Activated T-helper 2 cell treated with anti-CD3 and anti-CD28 coated beads, Interferon-gamma antibody, Interleukin-2, Interleukin-4, amounts not matched to agents 10 μg/mL and 5 μg/mL and 100 μg/mL, durations not matched to agents 14 hours and 24 hours and 36 hours (primary cell): ENCODE measurements at regions not wholly inside any gene's neighbourhood (a gene's known extent, or its start where the extent isn't known, plus 50 kb on each side); places are given as distances from the start of the nearest gene placed in this dataset.

Experiments used
- DNase-seq: peaks from one replicate; pipeline ENCODE4 v3.0.0; 2021; ENCODE audit warnings: low spot score
- H3K27ac Mint-ChIP-seq: one replicate; pipeline ENCODE4 v1.8.0; 2021; ENCODE audit warnings: mixed read lengths
- H3K27me3 Mint-ChIP-seq: one replicate; pipeline ENCODE4 v1.8.0; 2021; ENCODE audit warnings: low read depth, mixed read lengths
- H3K36me3 Mint-ChIP-seq: one replicate; pipeline ENCODE4 v1.8.0; 2021; ENCODE audit warnings: low read depth, mixed read lengths
- H3K4me1 Mint-ChIP-seq: one replicate; pipeline ENCODE4 v1.8.0; 2021; ENCODE audit warnings: low read depth, mixed read lengths
- H3K4me3 Mint-ChIP-seq: one replicate; pipeline ENCODE4 v1.8.0; 2021; ENCODE audit warnings: low read depth, mild to moderate bottlenecking, moderate library complexity, mixed read lengths
- H3K9me3 Mint-ChIP-seq: one replicate; pipeline ENCODE4 v1.8.0; 2021; ENCODE audit warnings: mixed read lengths
- intact Hi-C: fragments of 100-400 bp; cut with micrococcal nuclease; formaldehyde crosslinking; loops from one replicate; pipeline ENCODE4 v1.15.1; 2023

DNA sequence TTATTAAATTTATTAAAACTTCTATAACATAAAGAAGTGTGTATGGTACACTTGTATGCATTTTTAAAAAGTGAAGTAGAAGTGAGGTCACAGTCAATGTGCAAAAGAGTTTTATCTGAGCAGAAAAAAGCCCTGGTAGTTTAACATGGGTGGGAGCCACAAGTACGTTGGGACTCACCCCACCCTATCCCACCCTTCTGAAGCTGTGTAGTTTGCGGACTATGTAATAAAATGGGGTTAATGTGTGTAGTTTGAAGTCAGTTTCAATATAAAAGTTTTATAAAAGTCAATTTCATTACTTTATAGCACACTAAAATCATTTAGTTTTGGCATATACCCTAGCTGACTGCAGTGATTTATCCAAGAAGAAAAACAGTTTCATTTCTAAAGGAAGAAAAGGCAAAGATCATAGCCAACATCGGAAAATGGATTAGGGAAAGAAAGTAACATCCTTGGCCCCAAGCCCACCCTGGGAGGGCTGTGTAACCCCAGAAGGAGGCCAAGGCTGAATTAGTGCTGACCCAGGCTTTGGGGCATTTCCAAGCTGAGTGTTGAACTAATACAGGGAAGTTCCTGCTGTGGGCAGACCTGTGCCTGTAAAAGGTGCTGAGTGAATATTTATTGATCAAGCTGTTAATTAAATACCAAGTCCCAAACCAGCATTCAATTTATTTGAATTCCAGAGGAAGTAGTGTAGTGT is 398.6 kb upstream of the ADAMTSL1 start:
- H3K9me3 Mint-ChIP-seq, result no peaks in the 10 kb centered on the region
- H3K36me3 Mint-ChIP-seq, result no peaks in the 10 kb centered on the region
- H3K27ac Mint-ChIP-seq, result no peak overlapping the region
- intact Hi-C loops, result no loop called here
- no peak overlapping the region for H3K4me3 Mint-ChIP-seq
- no peaks in the 10 kb centered on the region for H3K27me3 Mint-ChIP-seq
- H3K4me1 Mint-ChIP-seq, result no peaks in the 10 kb centered on the region
- DNase-seq, result no peak

DNA sequence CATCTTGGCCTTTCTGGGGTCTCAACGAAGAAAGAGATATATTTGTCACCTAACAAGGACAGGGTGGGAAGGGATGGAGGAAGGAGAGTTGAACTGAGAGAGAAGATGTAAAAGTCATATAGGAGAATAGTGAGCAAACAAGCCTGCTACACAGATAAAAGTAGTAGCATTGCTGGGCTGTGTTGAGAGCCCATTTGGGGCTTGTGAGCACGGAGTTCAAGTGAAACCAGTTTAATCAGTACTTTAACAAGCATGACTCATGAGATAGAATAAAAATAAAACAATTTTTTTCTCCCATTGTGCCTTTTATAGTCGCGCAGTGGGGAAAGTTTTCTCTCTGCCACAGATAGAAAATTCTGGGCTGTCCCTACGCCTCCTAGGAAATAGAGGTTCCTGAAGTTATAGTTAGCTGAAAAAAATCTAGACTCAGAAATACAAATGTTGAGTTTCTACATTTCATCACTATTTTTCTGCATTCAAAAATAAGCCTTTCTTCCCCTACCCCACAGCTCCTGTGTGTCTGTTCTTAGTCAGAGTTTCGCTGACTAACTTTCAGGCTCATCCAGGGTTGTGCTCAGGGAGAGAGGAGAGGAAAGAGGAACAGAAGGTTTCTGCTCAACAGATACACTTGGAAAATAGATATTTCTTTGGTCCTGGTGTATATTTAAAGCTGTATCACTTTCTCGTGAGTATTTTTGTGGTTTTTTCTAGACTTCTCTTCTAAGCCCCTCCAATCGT is 395.8 kb upstream of the ADAMTSL1 start:
- Mint-ChIP-seq H3K4me3 (no peak overlapping the region), H3K4me1 (no peaks in the 10 kb centered on the region), H3K27ac (no peak overlapping the region), H3K9me3 (no peaks in the 10 kb centered on the region), H3K36me3 (no peaks in the 10 kb centered on the region), H3K27me3 (no peaks in the 10 kb centered on the region)
- no peak for DNase-seq
- intact Hi-C loops, result no loop called here

DNA sequence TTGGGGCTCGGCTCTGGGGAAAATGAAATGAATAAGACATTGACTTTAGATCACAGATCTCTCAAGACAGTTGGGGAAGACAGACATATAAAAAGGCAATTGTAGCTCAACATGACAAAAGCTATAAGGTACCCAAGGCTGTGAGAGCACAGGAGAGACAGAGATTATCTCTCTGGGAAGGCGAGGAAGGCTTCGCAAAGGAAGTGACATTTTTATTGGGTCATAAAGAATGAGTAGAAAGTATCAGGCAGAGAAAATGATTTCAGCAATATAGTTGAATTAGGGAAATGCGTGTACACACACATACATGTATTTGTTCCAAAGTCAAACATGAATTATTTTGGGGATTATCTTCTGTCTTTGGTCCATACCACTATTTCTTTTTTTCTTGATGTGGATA is 381.8 kb upstream of the ADAMTSL1 start:
- no peaks in the 10 kb centered on the region for H3K4me1 Mint-ChIP-seq
- no peak for DNase-seq
- H3K36me3 Mint-ChIP-seq, result no peaks in the 10 kb centered on the region
- no peaks in the 10 kb centered on the region for H3K27me3 Mint-ChIP-seq
- intact Hi-C loops, result no loop called here
- no peaks in the 10 kb centered on the region for H3K9me3 Mint-ChIP-seq
- H3K27ac Mint-ChIP-seq, result no peak overlapping the region
- H3K4me3 Mint-ChIP-seq, result no peak overlapping the region

DNA sequence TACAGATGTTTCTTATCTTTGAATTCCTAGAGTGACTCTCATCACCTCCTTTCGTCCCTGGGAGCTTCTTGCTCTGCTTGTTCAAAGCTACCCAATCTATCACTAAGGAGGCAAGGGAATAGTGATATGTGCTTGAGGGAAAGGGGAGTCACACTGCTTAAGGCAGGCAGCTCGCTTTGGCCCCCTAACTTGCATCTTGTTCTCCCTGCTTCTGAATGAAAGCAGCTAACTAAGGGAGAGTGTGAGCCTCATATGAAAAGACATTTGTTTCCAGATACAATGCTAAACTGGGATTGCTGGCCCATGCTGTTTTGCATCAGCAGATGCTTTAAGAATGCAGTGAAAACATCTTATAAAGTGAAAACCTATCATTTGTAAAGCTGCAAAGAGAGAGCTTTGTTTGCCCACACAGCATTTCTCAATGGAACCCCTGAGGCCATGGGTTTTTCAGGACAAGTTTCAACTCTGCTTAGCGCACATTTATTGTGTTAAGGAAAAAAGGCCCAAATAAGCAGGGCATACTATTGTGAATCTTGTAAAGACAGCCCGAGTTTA is 367.9 kb upstream of the ADAMTSL1 start:
- H3K27ac Mint-ChIP-seq, result no peak overlapping the region
- H3K9me3 Mint-ChIP-seq, result no peaks in the 10 kb centered on the region
- no peaks in the 10 kb centered on the region for H3K4me1 Mint-ChIP-seq
- no peaks in the 10 kb centered on the region for H3K27me3 Mint-ChIP-seq
- no peaks in the 10 kb centered on the region for H3K36me3 Mint-ChIP-seq
- DNase-seq, result no peak
- intact Hi-C loops, result no loop called here
- no peak overlapping the region for H3K4me3 Mint-ChIP-seq

DNA sequence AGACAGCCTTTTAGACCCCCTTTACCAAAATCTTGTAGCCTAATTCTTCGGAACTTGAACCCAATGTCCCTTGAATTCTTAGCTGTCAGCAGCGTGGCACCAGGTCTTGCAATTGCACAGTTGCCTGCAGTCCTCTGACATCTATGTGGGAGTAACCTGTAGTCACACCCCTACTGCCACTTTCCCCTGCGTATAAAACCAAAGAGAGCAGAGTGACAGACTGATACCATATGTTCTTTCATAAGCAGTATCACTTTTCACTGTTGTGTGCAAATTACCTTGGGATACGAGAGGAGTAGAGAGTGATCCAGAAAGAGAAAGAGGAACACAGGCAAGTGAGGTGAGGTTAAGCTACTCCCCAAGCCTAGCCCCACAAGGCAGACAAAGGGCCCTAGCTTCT is 364.3 kb upstream of the ADAMTSL1 start:
- Mint-ChIP-seq H3K4me3 (no peak overlapping the region), H3K4me1 (no peaks in the 10 kb centered on the region), H3K27me3 (no peaks in the 10 kb centered on the region), H3K27ac (no peak overlapping the region), H3K9me3 (peaks cover 3% of the 10 kb centered on the region), H3K36me3 (no peaks in the 10 kb centered on the region)
- DNase-seq, result no peak
- intact Hi-C loops, result no loop called here

DNA sequence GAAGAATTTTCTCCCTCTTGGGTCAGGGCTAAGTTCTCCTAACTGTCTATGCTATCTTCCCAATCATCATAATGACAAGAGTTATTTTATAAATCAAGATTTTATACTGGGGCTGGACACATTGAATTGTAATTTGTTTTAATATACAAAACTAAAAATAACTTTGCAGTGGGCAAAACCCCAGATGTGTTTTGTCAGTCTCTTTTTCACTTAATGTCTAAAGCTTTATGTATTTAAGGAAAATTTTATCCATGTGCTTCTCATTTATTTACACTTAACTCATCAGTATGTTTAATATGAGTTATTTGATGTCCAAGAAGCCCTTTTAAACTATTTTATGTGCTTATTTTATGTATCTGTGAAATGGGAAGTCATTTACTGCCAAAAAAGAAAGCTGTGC is 362.8 kb upstream of the ADAMTSL1 start:
- intact Hi-C loops, result no loop called here
- no peaks in the 10 kb centered on the region for H3K27me3 Mint-ChIP-seq
- H3K4me1 Mint-ChIP-seq, result no peaks in the 10 kb centered on the region
- H3K4me3 Mint-ChIP-seq, result no peak overlapping the region
- H3K36me3 Mint-ChIP-seq, result no peaks in the 10 kb centered on the region
- peaks cover 3% of the 10 kb centered on the region for H3K9me3 Mint-ChIP-seq
- DNase-seq, result no peak
- H3K27ac Mint-ChIP-seq, result no peak overlapping the region

DNA sequence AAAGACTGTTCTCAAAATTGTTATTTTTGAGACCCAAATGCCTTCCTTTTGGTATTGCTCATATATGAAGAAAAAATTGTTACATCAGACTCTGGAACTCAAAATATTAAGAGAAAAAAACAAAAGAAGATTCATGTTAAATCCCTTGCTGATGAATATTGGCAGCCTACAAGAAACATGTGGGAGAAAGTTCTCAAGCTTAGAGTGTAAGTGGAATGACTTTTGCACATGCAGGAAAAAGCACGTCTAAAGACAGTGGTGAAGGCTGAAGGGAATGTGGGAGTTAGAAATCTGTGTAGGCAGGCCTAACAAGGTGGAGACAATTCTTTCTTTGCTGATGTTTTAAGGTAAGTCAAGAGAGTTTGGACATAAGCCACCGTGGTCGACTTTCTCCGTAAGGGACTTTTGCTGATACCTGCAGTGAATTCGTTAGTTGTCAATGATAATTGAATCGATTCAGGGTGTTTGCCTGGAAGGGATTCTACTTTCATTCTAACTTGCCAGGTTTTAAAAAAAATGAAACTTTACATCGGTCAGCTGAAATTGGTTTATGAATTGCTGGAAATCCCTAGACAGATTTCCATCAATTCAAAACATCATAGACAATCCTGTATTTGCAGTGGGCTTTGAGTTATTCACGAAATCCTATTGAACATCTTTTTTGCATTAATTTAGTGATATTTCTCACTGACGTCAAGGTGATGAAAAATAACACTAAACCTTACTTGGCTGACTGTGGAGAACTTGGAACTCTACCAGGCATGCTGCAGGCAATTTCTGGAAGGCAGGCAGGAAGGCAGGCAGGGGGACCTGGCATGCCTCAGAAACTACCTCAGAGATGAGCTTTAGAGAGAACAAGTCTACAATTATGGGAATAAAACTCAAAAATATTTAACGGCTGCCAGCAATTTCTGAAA is 359.1 kb upstream of the ADAMTSL1 start:
- H3K4me3 Mint-ChIP-seq, result no peak overlapping the region
- no peaks in the 10 kb centered on the region for H3K27me3 Mint-ChIP-seq
- H3K9me3 Mint-ChIP-seq, result peaks cover 3% of the 10 kb centered on the region
- no peaks in the 10 kb centered on the region for H3K4me1 Mint-ChIP-seq
- DNase-seq, result no peak
- no peaks in the 10 kb centered on the region for H3K36me3 Mint-ChIP-seq
- intact Hi-C loops, result no loop called here
- no peak overlapping the region for H3K27ac Mint-ChIP-seq

DNA sequence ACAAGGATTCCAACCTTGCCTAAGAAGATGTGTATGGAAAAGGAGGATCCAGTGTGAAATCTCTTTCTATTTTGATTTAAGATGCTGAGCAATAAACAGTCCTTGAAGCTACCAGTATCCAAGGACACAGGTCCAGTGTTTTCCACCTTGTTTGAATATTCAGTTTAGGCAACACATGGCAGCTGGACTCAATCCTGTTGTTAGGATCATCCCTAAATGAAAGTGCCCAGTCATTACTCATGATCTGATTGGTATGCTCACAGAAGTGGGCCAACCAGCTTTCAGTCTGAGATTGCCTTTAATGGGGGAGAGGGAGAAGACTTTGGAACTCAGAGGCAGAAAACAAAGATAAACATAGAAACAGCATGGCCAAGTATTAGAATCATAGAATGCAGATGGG is 355.7 kb upstream of the ADAMTSL1 start:
- Mint-ChIP-seq H3K4me1 (no peaks in the 10 kb centered on the region), H3K9me3 (peaks cover 3% of the 10 kb centered on the region), H3K4me3 (no peak overlapping the region), H3K36me3 (no peaks in the 10 kb centered on the region), H3K27ac (no peak overlapping the region), H3K27me3 (no peaks in the 10 kb centered on the region)
- no peak for DNase-seq
- intact Hi-C loops, result no loop called here

DNA sequence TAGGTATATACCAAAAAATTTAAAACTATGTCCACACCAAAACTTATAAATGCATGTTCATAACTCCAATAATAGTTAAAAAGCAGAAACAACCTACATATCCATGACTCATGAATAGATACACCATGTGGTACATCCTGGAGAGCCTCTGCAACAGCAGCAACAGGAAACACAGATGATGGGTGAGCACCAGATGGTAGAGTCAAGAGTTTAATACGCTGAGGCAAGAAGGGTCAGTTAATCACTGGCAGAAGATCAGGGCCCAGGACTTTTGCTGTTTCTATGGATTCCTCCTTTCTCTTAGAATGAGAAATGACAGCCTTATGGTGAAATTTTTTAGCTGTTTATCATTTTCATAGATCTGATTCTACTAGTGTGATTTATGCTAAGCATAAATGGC is 351.8 kb upstream of the ADAMTSL1 start:
- Mint-ChIP-seq H3K4me3 (no peak overlapping the region), H3K4me1 (no peaks in the 10 kb centered on the region), H3K27ac (no peak overlapping the region), H3K9me3 (no peaks in the 10 kb centered on the region), H3K36me3 (no peaks in the 10 kb centered on the region), H3K27me3 (no peaks in the 10 kb centered on the region)
- no peak for DNase-seq
- intact Hi-C loops, result no loop called here

DNA sequence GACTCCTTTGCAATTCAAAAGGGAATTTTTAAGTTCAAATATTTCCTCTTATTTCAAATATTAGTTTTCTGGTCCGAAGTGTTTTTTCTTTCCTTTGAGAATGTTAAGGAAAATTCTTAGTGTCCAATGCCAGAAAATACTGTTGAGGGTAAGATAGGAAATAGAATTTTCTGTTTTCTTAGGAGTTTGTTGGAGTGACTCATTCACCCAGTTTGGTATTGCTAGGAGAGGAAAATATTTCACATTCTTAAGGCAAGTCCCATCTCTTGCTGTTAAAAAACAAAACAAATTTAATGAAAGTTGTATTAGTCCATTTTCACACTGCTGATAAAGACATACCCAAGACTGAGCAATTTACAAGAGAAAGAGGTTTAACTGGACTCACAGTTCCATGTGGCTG is 349.2 kb upstream of the ADAMTSL1 start:
- intact Hi-C loops, result no loop called here
- no peak for DNase-seq
- Mint-ChIP-seq H3K36me3 (no peaks in the 10 kb centered on the region), H3K4me1 (no peaks in the 10 kb centered on the region), H3K9me3 (no peaks in the 10 kb centered on the region), H3K27ac (no peak overlapping the region), H3K27me3 (no peaks in the 10 kb centered on the region), H3K4me3 (no peak overlapping the region)

DNA sequence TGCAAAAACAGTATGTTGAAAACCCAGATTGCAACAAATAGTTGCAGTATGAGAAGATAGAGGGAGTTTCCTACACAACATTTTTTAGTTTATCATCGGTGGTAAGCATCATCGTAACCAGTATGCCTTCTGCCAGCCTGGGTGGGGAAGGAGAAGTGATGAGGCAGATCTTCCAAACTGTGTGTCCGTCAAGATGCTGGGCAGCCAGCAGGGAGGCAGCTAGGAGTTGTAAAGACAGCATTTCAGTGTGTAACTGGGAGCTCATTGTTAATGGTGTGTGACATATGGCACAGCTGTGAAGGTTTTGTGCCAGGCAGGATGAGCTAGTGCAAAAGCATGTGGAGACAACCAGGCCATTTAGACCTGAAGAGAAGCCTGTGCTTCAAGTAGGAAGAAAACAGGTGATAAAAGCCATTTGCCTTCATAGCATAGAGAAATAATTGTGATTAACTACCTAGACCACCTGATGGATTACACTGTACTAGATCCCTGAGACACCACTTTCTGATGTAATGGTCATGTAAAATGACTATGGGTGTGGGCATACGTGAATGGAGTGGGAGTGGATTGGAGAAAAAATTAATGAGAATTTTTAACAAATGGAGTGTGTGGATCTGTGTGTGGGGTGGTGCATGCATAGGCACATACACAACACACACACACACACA is 347.0 kb upstream of the ADAMTSL1 start:
- DNase-seq, result no peak
- intact Hi-C loops, result no loop called here
- Mint-ChIP-seq H3K36me3 (no peaks in the 10 kb centered on the region), H3K9me3 (no peaks in the 10 kb centered on the region), H3K4me3 (no peak overlapping the region), H3K27me3 (no peaks in the 10 kb centered on the region), H3K4me1 (no peaks in the 10 kb centered on the region), H3K27ac (no peak overlapping the region)

DNA sequence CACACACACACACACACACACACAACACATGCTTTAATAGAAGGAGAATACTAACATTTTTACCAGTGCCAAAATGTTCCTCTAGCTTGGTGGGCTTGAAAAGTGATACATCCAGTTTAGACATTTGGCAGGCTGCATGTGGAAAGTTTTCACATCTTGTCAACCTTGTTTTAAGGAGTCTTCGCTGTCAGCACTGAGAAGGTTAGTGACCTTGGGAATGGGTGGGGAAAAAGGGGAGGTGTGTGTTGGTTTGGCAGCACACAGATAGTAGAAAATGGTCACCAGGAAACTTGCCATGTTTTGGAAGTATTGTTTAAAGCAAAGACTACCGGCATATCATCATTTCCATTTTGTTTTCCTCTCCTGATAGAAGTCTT is 346.5 kb upstream of the ADAMTSL1 start:
- H3K4me1 Mint-ChIP-seq, result no peaks in the 10 kb centered on the region
- no peaks in the 10 kb centered on the region for H3K9me3 Mint-ChIP-seq
- H3K27me3 Mint-ChIP-seq, result no peaks in the 10 kb centered on the region
- no peak overlapping the region for H3K4me3 Mint-ChIP-seq
- no peaks in the 10 kb centered on the region for H3K36me3 Mint-ChIP-seq
- intact Hi-C loops, result no loop called here
- no peak for DNase-seq
- no peak overlapping the region for H3K27ac Mint-ChIP-seq
